ENCODE measurements at regions not wholly inside any gene's neighbourhood (a gene's known extent, or its start where the extent isn't known, plus 50 kb on each side); places are given as distances from the start of the nearest gene placed in this dataset.

DNA sequence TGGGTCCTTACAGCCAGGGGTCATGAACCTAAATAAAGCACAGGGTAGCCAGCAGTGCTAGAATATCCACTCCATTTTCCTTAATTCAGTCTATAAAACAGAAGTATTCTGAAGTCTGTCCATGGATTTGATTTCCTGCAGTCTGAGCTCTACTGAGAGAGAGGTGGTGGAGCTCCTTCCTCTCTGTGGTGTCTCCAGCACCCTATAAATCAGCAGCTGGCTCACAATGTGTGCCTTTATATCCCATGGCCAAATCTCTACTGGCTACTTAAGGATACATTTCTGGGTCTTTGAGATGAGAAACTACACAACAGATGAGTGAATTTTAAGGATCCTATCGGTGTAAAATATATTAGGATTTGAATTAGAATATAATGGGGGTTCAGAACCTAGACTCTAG is 339.9 kb upstream of the RBMS3 start:
- FAIRE-seq = no peak
- no peak for DNase-seq (ENCODE audit: low spot score)

DNA sequence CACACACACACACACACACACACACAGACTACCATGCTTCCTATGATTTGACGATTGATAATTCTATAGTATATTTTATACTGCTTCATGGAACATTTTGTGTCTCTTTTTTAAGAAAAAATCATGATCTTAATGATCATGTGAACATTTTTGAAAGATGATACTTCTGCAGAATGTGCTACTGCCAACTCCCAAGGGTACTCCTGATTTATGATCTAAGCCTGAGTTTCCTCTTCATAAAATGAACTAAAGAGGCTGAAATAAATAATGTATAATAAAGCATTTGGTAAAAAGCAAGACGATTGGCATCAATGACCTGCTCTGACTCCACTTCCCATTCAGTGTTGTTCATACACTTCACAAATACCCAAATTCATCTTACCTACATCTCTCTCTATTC is 333.8 kb upstream of the RBMS3 start:
- DNase-seq (ENCODE audit: low spot score) (no peak), FAIRE-seq (no peak)

DNA sequence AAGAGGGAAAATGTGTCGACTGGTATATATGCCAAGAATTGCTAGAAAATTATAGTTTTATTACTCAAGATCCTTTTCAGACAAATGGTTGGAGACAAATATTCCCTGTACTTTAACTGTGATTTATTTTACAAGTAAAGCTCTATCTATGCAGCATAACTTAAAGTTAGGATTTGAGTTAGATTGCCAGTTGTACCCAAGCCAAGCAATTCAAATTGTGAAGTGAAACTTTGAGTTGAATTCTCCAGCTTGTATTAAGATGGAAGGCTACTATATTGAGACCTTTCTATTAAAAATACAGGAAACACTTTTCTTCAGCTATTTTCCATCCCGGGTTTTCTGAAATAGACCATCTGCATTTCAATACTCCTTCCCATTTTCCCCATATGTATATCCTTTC is 333.1 kb upstream of the RBMS3 start:
- FAIRE-seq (no peak), DNase-seq (ENCODE audit: low spot score) (no peak)

DNA sequence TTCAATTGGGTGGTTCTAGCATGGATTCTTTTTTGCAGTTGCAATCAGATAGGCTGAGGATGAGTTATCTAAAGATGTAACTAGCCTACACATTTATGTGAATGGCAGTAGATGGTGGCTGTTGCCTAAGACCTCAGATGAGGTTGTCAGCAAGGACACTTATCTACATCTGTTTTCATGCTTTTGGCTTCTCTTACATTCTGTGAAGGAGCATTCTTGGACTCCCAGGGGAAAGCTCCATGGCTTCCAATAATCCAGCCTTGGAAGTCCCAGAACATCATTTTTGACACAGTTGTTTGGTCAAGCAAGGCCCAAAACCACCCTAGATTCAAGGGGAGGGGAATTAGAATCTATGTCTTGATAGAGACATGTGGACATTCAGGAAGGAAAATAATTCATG is 332.2 kb upstream of the RBMS3 start:
- DNase-seq (ENCODE audit: low spot score) (no peak), FAIRE-seq (no peak)

DNA sequence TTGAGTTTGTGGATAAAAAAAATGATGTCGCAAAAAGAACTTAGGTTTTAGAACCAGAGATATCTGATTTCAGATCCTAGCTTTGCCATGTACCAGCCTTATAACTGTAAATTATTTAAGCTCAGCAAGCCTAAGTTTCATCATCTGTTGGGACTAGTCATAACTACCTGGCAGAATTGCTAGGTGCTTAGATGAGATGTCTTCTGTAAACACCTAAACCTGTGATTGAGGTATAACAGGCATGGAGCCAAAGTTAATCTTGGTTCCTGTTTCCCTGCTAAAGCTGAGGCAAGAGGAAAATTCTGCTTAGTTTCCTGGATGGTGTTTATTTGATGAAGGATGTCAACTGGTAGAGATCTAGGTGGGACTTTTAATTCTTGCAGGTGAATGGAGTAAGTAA is 331.3 kb upstream of the RBMS3 start:
- DNase-seq (ENCODE audit: low spot score) (no peak), FAIRE-seq (no peak)

DNA sequence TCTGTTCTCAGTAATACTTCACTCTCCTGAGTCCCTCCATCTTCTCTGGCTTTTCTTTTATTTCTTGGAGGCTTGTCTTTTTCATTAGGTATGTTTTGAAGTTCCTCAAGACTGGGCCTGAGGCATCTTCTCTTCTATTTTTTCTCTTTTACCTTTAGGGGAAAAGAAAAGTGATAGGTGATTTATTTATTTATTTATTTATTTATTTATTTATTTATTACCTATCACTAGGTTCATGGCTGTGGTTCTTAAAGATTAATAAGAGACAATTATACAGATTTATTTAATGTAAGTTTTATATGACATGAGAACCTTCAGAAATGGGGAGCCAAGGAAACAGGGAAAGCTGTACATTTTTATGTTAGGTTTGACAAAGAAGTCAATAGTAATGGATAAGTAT is 330.3 kb upstream of the RBMS3 start:
- DNase-seq (ENCODE audit: low spot score) (no peak), FAIRE-seq (no peak)

DNA sequence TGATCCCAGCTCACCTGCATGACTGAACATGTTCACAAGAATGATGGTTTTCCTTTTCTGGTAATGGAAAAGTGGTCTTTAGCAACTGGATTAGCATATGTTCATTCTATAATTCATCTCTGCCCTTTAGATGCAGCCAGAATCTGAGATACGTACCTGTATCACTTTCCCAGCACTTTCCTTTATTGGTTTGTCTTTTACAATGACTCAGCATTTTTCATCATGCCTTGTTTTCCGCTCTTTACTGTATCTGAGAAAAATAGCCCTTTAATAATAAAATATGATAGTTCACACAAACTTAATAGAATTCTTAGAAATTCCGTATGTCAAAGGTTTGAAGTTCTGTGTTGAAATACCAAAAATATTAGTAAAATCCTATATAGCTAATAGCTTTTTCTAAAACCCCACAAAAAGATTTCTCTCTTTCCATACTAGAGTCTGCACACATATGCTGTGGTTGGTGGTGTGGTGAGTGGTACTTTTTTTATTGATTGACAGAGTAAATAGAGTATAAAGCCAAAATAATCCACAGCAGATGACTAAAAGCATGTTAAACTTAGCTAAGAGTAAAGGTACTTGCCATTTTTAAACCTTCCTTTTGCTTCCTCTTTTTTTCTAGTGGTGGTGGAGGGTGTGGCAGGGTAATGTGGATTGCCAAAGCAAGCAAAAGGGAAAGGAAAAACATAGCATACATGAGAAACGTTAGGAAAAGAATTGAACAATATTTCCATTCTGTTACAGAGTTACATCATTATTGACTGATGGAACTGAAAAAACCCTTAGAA is 328.9 kb upstream of the RBMS3 start:
- FAIRE-seq (no peak), DNase-seq (ENCODE audit: low spot score) (no peak)

DNA sequence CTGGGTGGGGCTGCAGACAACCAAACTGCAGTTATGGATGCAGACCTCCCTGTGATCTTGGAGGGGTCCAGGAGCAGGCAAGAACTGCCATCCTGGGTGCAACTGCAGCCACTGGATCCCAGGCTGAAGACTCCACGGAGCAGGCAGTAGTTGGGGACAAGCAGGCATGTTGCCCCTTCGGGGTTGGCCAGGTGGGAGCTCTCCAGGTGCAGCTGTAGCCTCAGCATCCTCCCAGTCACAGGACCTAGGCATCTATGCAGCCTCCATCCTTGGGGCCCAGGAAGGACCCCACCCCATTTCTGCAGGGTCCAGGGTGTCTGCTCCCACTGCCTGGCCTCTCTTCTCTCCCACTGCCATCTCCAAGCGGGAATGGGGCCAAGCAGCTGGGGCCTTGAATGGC is 322.2 kb upstream of the RBMS3 start:
- FAIRE-seq = no peak
- DNase-seq (ENCODE audit: low spot score) = no peak

DNA sequence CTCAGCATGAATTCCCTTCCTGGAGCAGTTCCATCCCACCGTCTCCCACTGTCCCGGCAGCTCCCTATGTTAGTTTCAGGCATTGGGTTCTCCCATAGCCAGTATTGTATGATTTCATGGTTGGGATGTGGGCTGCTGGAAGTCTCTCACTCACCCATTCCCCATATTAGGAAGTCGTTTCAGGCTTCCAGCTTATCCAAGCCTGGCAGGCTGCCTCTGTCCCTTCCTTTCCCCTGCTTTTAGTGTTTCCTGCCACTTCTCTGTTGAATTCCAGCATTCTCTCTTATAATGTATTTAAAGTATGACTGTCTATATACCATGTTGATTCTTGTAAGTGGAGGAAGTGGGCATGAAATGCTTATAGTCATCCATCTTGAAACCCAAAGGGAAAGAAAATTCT is 309.7 kb upstream of the RBMS3 start:
- FAIRE-seq = no peak
- no peak for DNase-seq (ENCODE audit: low spot score)

DNA sequence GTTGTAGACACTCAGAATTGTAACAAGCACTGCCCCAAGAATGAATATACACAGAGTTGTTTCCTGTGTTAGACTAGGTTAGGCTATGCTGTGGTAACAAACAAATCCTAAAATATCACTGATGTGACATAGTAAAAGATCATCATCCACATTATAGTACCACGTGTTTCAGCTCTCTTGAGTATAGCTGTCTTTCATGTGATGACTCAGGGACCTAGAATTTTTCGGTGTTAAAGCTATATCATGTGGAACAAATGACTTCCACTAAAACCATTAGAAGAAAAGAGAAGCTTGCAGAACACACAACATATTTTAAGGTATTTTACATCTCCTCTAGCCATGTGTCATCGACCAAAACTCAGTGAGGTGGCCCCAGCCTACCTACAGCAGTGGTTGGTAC is 307.9 kb upstream of the RBMS3 start:
- no peak for FAIRE-seq
- no peak for DNase-seq (ENCODE audit: low spot score)

DNA sequence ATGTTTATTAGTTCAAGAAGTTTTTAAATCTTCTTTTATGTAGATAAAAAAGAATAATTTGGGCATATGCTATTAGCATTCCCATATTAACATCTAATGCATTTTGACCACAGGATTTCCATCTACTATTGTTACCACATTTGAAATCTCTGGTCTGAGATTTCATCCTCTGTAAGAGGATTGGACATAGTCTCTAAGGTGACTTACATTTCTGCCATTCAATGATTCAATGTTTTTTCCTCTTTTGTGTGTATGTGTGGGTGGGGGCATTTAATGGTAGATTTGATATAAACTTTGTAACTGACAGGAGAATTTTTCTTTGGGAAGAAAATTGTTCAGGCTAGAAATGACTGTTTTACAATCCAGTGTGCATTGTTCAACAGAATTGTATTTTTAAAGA is 307.3 kb upstream of the RBMS3 start:
- FAIRE-seq = no peak
- no peak for DNase-seq (ENCODE audit: low spot score)

DNA sequence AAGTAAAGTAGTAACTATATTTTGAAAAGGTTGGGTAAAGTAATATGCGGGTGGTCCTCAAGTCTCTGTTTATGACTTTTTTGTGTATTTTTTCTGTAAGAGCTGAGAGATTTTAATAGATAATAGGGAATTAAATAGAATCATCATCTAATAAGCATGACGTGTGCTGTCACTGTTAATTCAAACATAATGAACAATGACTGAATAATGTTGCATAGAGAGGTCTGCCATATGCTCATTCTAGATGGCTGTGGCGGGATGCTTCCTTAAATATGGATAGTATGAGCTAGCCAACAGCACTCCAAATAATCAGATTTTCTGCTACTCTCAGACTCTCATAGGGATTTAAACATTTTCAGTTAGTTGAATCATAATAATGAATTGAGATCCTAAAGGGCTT is 302.8 kb upstream of the RBMS3 start:
- FAIRE-seq (no peak), DNase-seq (ENCODE audit: low spot score) (no peak)

DNA sequence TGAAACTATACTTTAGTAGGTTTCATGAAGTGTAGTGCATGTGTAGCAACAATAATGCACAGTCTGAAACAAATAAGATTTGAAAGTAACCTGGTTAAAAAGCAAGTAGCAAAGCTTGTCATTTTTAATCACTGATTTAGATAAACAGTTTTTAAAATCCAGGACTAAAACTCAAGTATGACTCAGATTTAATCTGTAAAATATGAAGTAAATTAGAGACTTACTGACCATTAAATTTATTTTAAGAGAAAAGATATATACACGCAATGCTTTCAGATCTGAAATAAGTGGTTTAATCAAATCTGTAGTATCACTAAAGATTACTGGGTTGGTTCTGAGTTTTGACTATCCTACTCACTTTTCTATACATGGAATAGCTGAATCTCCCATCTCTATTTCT is 300.7 kb upstream of the RBMS3 start:
- FAIRE-seq = no peak

DNA sequence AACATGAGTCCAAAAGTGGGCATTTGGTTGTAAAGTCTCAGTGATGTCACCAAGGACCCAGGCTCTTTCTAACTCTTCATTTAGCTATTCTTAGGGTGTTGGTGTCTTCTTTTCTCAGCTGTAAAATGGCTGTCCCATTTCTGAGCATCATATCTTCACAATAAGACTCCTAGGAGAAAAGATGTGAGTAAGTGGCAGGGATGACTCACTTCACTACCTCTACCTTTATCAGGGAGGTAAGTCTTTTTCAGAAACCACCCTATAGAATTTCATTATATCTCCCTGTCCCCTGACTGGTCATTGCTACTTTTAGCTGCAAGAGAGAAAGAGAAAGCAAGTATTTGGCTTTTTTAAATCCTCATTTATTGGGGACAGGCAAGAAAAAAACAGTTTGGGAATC is 300.2 kb upstream of the RBMS3 start:
- DNase-seq (ENCODE audit: low spot score) = no peak
- FAIRE-seq = no peak

More for the DNA sequence above, 300.7 kb upstream of the RBMS3 start:
- DNase-seq (ENCODE audit: low spot score) = no peak

DNA sequence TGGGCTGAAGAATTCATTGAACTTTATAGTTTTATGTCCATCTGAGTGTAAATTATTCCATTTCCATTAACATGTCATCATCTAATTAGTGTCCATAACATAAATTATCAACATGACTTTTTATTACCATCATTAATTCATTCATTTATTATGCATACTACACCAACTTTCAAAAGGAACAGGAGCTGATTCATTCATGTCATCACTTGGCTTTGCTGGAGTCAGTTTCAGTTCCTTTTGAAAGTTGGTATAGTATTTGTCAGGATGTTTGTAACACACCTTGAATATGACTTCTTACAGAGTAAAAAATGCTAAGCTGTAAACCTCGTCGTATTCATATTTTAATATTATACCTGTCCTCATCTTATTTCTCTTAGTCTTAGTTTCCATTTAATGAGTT is 298.0 kb upstream of the RBMS3 start:
- FAIRE-seq (no peak), DNase-seq (ENCODE audit: low spot score) (no peak)

DNA sequence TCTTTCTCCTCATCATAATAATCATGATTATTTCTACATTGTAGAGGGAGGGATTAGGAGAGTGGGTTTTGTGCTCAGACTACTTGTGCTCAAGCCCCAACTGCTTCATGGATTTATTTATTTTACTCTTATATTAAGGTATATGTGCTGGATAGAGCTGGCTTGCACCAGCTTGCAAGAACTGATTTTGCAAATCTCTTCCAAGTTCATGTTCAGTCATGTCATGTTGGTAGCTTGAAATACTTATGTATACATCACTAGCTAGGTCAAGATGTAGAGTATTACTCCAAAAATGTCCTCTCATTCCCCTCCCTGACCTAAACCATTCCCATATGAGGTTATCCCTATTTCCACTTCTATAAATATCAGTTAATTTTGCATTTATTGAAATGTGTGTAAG is 293.9 kb upstream of the RBMS3 start:
- no peak for DNase-seq (ENCODE audit: low spot score)
- no peak for FAIRE-seq

DNA sequence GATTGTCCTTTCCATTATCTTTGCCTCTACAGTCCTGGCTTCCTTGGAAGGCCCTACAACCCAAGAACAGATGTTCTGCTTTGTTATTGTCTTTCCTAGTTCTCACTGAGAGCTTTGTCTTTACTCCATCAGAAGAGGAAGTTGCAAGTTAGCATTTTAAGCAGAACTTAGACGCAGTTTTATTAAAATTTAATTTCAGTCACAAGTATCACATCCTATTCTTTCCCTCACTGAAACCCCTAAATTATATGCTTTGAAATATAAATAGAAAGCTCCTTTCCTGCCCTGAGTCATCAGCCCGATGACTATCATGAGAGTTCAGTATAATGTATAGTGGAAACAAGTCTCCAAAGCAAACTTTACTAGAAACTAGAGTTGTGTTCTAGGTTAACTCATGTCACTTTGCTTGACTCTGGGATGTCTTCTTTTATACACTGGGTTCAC is 291.2 kb upstream of the RBMS3 start:
- DNase-seq (ENCODE audit: low spot score) (no peak), FAIRE-seq (no peak)

DNA sequence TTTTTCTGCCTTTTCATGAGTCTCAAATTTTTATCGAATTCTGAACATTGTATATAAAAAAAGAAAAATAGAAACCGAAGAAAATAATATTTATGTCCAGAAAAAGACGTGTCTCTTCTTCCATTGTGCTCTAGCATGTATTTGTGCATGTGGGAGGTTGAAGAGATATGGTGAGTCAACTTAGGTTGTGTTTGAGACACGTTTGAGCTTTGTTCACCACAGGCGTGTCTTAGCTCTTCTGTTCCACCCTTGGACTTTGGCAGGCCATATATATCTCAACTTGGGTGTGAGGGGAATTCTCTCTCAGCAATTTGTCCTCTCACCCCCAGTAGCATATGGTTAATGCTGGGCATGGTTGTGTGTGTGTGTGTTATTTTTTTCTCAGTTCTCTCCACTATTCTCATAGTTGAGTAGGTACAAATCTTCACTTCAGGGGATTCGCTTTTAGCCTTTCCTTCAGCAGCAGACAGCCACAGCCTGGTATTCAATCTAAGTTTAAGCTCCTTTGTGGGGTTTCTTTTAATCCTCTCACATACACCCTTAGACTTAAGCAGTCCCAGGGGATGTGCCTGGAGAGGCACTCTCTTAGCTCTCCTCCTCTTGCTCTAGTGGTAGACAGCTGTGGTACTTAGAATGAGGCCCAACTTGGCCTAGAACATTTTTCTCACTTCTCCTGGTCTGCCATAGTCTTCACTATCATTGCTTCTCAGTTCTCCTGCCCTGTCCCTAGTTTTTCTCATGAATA is 286.5 kb upstream of the RBMS3 start:
- no peak for FAIRE-seq
- DNase-seq (ENCODE audit: low spot score) = no peak

DNA sequence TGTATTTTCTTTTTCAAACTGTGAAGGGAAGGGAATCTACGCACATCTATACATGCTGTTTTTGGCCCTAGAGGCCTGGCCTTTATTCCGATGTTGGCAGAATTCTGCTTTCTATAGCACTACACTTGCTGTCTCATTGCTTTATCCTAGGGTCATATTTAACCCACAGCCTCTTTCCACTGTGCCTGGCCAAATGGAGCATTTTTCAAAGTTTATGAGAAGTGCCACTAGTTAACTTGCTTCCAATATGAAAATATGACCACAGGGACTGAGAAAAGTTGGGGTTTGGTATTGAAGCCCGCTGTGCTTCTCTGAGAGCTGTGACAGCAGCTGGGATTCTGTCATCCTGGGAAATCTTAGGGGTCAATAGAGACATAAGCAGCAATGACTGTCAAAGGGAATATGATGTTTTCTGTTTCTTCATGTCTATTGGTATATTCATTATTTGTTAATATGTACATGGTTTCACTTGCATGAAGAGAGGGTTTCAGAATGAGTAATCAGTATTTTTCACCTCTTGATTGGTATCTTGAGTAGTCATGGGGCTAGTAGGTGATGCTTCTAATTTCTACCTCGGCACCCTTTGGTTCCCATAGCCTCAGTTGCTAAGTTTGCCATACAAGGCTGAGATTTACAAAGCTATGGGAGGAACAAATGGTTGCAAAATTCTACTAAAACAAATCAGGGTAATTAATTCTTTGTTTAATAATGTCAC is 275.8 kb upstream of the RBMS3 start:
- FAIRE-seq (no peak), DNase-seq (ENCODE audit: low spot score) (no peak)

DNA sequence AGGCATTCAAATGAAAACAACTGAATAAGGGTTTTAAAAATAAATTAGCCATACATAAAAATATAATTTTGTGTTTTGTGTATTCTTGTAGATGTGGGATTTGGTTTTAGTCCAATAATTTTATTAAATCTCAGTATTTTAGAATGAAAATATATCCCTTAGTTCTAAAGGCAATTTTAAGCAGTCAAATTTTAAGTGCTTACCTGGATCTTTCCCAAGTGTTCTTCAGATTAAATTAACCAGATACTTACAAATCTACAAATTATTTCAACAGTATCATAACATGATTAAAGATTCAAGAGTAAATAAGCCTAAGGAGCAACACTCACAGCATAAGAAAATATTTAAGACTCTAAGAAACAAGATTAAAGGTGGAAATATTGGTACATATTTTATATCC is 275.0 kb upstream of the RBMS3 start:
- DNase-seq (ENCODE audit: low spot score) = no peak
- FAIRE-seq = no peak

DNA sequence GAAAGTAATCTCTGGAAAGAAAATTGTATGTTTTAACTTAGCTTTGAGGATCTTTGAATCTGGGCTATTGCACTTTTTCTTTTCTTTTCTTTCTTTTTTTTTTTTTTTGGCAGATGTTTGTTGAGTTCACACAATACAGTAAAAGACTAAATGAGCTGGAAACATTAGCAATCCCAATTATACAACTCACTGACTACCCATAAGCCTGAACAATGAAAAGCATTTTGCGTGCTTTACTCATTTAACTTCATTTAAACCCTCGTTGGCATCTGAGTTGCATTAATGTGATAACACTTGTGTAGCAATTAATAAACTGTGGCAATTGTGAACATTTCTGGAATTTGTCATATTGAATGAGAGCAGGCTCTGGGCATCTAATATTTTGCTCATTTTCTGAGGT is 269.4 kb upstream of the RBMS3 start:
- FAIRE-seq = no peak
- DNase-seq (ENCODE audit: low spot score) = no peak

DNA sequence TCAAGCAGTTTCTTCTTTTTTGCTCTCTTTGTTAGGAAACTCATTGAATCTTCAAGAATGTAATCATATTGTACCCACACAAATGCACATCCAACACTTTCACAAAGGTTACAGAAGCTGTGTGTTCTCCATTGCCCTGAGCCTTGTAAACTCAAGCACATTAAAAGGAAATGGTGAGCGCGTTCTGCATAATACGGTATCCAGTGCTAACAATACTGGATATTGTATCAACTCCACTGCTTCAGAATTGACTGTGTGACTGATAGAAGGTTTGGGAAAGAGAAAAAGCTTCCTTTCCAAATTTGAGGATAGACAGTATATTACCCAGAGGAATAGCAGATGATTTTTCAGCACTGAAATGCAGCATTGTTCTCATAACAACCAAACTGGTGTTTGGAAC is 268.9 kb upstream of the RBMS3 start:
- DNase-seq (ENCODE audit: low spot score) = no peak

More for the DNA sequence above, 268.9 kb upstream of the RBMS3 start:
- no peak for FAIRE-seq

All from urothelium cell line (cell line).